ENCODE measurements at regions not wholly inside any gene's neighbourhood (a gene's known extent, or its start where the extent isn't known, plus 50 kb on each side); places are given as distances from the start of the nearest gene placed in this dataset.

GRCh38 chr14:62027958-62028357, 265.7 kb downstream of the SNAPC1 start:
- DNase-seq = no peak

- DNase-seq = no peak
Observed at GRCh38 chr14:62029569-62029924, 267.3 kb downstream of the SNAPC1 start.

DNA sequence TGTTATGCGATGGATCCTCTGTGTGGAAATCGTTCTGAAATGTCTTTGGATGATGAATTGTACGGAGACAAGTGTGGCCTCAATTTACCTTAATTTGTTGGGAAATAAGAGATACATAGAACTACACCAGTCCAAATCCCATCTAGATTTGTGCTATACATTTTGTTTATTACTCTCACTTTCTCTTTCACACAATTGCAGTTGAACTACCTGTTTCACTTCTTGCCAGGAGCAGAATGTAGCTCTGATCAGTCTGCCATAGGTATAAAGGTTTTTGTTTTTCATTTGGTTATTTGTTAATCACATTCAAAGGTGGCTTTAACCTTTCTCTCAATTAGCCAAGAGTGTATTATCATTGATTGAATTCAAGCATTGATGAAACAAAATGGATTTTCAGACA, 268.2 kb downstream of the SNAPC1 start:
- DNase-seq = no peak

DNA sequence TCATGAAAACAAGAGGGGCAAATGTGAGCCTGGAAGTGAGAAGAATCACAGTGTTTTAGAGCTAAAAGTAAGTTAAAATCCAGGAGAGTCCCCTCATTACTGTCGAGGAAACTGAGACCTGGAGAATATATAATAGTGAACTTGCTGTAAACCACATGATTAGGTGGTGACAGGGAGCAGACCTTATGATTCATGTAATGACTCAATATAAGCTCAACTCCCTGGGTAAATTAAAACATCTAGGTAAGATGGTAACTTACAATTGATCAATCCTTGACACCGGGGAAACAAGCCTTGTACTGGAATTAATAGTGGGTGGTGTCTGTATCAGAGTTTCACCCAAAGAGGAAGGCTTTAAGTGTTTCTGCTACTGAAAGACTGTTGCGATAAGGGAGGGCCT, 269.3 kb downstream of the SNAPC1 start:
- no peak for DNase-seq

GRCh38 chr14:62053188-62053587, 291.0 kb downstream of the SNAPC1 start:
- DNase-seq = no peak

DNA sequence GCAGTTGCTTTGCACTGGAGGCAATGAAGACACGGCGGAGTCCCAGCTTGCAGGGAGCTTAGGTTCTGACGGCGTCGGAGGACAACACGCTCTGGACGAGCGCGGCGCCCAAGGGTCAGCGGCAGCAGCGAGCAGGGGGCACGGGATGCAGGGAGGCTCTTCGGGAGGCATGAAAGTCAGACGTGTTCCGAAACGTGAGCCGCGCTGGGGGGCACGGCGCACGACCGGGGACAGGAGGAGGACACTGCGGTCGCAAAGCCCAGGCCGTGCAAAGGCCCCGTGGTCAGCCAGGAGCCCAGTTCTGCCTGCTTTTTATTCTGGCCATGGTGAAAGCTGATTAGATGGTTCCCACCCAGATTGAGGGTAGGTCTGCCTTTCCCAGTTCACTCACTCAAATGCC, 294.6 kb downstream of the SNAPC1 start:
- no peak for DNase-seq

- DNase-seq = no peak
Observed at GRCh38 chr14:62062645-62063044, 300.4 kb downstream of the SNAPC1 start.

DNA sequence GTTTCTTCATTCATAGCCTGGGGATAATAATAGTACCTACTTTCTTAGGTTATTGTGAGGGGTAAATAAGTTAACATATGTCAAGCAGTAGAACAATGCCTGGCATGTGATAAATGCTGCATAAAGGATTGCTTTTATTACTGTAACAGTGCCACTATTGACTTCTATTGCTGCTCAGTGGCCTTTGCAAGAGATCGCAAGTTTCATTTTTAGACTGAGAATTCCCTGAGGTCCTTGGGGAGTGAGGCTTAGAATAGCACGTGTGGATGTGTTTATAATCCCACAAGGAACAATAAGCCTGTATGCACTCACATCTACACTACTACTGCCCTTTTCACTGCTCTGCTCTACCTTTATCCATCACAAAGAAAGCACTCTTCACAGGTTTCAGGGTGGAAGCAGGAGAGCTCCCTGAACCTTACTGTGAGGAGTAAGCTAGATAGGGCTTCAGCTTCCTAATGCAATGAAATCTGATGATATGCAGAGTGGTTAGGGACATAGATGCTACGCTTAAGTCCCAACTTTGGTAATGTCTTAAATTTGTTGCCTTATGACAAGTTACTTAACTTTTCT, 302.6 kb downstream of the SNAPC1 start:
- DNase-seq = peak; percentile 32

DNA sequence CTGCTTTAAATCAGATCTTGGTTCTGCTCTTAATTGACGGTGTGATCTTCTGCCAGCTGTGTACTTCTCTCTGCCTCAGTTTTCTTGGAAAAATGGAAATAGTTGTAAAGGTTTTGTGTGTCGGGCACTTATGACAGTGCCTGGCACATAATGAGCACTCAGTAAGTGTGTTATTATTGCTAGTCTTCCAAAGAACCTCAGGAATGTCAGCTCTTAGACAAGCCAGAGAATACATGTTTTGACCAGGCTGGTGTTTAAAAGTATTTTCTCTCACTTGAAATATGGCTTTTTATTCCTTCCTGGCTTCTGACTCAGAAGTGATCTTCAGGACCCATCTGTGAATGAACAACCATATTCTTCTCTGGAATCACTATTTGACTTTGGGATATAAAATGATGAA, 304.1 kb downstream of the SNAPC1 start:
- DNase-seq = peak; percentile 54

DNA sequence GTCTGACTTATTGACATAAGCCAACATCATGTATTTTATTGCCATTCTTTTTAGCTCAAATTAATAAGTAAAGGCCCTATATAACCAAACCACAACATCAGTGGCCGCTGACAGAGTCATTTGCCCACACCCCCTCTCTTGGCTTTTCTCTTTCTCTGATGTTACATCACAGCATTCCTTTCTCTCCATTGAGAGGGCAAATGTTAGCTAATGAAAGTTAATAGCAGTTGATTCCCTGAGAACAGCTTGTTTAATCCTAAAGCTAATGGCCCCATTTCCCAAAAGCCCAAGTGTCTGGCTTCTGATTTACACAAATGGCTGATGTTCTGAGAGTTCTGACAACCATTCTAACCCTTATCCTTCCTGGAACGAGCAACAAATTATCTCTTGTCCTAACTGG, 308.8 kb downstream of the SNAPC1 start:
- peak; percentile 12 for DNase-seq

GRCh38 chr14:62076368-62076767, 314.1 kb downstream of the SNAPC1 start:
- no peak for DNase-seq

- DNase-seq = no peak
Observed at GRCh38 chr14:62076825-62077605, 314.8 kb downstream of the SNAPC1 start.

DNA sequence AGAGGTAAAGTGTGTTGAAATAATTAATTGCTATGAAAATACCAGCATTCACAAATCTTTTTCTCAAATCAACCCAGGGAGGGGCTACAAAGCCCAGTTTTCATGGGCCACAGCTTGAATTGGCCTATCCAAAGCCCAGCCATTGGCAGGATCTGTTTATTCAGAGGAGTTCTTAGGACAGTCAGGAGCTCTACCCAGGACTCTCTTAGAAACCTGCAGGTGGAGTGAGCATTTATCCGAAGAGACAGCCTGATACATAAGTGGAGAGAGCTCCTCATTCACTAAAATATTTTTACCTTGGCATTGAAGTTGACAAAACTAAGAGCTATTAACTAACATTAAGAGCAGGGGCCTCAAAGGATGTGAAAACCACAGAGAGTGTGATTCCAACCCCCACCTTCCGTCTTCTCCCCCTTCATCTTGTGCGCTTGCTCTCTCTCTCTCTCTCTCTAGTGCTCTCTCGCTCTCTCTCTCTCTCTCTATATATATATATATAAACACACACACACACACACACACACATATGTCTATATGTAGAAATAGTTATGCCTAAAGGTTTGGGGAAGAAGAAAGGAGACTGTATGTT, 315.5 kb downstream of the SNAPC1 start:
- DNase-seq = no peak

- DNase-seq = no peak
Observed at GRCh38 chr14:62079038-62079437, 316.8 kb downstream of the SNAPC1 start.

DNA sequence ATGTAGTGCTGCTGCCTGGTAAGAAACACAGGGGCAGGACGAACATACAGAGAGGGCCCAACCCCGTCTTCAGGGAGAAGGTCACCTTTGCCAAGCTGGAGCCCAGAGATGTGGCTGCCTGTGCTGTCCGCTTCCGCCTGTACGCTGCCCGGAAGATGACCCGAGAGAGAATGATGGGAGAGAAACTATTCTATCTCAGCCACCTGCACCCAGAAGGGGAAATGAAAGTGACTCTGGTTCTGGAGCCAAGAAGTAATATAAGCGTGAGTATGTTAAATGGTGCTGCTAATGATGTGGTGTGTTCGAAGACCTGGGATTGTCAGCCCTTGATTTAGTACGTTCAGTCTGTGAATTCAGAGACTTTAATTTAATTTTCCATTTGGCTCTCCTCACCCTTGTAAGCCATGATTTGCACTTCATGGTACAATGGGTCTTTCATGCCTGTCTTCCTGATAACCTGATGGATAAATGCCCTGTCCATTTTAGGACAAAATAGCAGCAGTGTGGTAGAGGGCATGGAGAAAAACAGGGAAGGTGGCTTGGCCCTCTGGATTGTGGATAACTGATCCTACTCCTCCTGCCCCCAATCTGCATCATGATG, 318.9 kb downstream of the SNAPC1 start:
- no peak for DNase-seq

DNA sequence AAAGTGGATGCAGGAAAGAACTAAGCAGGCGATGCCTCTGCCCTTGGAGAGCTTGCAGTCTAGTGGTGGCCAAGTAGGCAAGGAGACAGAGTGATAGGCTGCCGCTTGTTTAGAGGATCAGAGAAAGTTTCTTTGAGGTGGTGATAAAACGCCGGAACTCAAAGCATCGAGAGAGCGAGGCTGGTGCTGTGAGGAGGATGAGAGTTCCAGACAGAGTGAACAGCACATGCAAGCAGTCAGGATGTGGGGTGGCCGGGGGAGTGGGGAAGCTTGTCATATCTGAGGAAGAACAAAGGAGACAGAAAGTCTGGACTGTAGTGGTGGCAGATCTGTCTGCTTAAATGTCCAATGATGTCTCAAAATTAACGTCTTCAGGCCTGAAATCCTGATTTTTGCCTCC, 319.7 kb downstream of the SNAPC1 start:
- DNase-seq = no peak

DNA sequence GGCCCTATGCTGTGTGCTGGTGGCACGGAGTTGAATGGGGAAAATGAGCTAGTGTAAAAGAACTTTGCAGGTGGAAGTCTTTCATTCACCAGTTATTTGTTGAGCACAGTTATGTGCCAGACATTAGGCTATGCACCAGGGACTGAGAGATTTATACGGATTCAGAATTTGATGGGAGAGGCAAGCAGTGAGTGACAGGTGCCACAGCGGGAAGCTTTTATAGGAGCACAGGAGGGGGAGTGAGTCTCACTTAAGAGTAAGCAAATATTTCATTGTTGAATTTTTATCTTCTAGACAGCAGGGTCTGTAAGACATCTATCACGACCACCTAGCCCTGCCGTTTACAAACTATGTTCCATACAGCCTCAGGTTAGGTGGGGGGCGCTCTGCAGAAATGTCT, 320.6 kb downstream of the SNAPC1 start:
- no peak for DNase-seq

GRCh38 chr14:62084020-62084419, 321.8 kb downstream of the SNAPC1 start:
- DNase-seq = no peak

DNA sequence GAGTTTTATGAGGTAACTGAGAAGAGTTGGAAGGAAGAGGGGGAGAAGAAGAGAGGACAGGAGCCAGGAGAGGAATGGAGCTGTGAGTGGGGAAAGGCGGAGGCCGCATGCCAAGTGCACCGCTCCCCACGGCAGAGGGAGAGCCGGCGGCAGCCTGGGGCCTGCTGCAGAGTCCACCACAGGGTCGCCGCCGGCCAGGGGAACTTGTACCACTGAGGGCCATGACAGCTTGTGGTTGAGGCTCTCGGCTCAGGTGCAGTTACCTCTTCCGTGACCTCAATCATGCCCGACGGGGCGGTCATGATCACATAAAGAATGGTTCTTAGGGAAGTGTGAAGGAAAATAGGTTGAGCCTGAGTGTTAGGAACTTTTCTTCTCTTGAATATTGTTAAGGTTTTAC, 325.0 kb downstream of the SNAPC1 start:
- DNase-seq = no peak

- no peak for DNase-seq
Observed at GRCh38 chr14:62093736-62094135, 331.5 kb downstream of the SNAPC1 start.

GRCh38 chr14:62097072-62097471, 334.9 kb downstream of the SNAPC1 start:
- DNase-seq = peak; percentile 74

DNA sequence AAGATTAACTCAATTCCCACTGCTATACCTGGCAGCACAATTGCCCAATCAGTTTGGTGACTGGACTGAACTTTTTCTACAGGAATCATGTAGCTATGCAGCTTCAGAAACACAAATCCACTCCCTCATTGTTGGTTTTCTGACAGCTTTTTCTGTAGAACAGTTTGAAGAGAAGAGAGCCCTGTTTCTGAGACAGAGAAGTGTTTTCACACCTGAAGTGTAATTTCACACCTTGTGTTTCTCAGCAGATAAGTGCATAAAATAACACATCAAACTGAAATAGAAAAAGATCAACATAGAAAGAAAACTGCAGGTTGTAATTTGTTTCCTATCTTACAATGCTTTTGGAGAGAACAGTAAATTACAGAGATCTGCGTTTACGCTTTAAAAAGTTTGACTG, 335.6 kb downstream of the SNAPC1 start:
- DNase-seq = no peak

- no peak for DNase-seq
Observed at GRCh38 chr14:62098357-62098756, 336.1 kb downstream of the SNAPC1 start.

- no peak for DNase-seq
Observed at GRCh38 chr14:62099091-62099490, 336.9 kb downstream of the SNAPC1 start.

All from fibroblast of skin of back (primary cell).